ENCODE measurements at regions not wholly inside any gene's neighbourhood (a gene's known extent, or its start where the extent isn't known, plus 50 kb on each side); places are given as distances from the start of the nearest gene placed in this dataset.

DNA sequence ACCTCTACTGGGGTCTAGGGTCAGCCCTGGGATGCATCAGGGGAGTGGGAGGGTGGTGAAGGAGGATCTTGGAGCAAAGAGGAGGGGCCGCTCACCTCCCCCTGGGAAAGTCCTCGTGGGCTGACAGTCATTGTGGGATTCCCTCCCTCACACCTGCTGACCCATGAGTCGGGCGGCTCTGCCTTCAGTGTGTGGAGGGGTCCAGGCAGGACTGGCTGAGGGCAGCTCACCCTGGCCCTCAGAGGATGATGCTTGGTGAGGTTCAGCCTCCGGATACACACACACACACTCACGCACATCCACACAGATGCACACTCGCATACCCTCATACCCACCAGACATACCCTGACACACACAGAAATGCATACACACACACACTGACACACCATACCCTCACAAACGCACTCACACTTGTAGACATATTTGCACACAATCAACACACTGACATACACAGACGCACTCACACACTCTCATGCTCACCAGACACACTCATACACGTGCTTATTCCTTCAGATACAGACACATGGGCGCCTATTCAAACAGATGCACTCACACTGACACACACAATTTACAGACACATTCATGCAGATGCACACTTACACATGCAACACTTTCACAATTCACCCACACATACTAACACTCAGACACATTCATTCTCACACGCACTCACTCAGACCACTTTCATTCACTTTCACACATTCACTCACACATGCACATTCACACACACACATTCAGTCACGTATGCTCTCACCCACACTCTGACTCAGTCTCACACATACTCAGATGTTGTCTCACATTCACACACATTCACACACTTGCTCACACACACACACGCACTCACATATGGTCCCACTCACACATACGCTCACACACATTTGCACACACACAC lies 105.1 kb upstream of the RPL38 start:
- TF ChIP-seq, protein P1, sequence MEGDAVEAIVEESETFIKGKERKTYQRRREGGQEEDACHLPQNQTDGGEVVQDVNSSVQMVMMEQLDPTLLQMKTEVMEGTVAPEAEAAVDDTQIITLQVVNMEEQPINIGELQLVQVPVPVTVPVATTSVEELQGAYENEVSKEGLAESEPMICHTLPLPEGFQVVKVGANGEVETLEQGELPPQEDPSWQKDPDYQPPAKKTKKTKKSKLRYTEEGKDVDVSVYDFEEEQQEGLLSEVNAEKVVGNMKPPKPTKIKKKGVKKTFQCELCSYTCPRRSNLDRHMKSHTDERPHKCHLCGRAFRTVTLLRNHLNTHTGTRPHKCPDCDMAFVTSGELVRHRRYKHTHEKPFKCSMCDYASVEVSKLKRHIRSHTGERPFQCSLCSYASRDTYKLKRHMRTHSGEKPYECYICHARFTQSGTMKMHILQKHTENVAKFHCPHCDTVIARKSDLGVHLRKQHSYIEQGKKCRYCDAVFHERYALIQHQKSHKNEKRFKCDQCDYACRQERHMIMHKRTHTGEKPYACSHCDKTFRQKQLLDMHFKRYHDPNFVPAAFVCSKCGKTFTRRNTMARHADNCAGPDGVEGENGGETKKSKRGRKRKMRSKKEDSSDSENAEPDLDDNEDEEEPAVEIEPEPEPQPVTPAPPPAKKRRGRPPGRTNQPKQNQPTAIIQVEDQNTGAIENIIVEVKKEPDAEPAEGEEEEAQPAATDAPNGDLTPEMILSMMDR (IDR thresholded peaks at IDR 0.05), result no peak
- TF ChIP-seq POLR2A (IDR thresholded peaks at IDR 0.05) (no peak), EP300 (IDR thresholded peaks at IDR 0.05; ENCODE audit: low read depth) (no peak), POLR2AphosphoS5 (IDR thresholded peaks at IDR 0.05) (no peak)

Measured in transverse colon (tissue), 4 donors.